Activated T-helper 1 cell treated with Interleukin-2 at 50 U/mL for 16 hours (primary cell): ENCODE measurements at regions not wholly inside any gene's neighbourhood (a gene's known extent, or its start where the extent isn't known, plus 50 kb on each side); places are given as distances from the start of the nearest gene placed in this dataset.
"Not testable (repeated sequence)": the region's sequence is repeated elsewhere in the genome, so short reads cannot be mapped to it uniquely, and the experiment has no call there.

ENCODE experiments used
- DNase-seq: peaks from one replicate; pipeline ENCODE4 v3.0.0-alpha.2; 2020; ENCODE audit warnings: low read depth

DNA sequence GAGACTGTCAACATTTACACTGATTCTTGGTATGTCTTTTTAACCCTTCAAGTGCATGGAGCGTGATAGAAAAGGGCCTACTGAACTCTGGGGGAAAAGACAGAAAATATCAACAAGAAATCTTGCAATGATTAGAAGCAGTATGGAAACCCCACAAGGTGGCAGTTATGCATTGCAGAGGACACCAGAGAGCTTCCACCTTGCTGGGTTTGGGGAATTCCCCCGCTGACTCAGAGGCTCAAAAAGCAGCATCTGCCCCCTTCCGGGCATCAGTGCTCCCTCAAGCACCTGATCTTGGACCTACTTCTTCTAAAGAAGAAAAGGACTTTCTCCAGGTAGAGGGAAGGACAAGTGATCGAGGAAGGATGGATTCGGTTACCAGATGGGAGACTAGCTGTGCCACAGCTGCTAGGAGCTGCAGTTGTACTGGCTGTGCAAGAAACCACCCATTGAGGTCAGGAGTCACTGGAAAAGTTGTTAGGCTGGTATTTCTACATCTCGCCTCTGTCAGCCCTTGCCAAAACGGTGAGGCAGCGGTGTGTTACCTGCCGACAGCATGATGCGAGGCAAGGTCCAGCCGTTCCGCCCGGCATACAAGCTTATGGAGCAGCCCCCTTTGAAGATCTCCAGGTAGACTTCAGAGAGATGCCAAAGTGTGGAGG is 102.8 kb upstream of the OSBPL11 start:
- DNase-seq = not testable (repeated sequence)

DNA sequence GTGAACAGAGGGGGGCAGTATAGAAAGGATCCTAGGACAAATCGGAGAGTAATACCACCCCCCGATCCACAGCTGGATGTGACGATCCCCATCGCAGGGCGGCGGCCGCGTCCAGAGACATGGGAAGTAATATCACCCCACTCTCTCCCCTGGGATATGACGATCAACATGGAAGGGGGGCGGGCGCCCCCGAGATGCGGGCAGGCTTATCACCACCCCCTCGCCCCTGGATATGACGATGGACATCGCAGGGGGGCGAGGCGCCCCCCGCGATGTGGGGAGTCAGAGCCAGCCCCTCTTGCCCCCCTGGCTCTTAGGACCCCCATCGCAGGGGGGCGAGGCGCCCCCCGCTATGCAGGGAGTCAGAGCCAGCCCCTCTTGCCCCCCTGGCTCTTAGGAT is 120.4 kb upstream of the OSBPL11 start:
- no peak for DNase-seq

DNA sequence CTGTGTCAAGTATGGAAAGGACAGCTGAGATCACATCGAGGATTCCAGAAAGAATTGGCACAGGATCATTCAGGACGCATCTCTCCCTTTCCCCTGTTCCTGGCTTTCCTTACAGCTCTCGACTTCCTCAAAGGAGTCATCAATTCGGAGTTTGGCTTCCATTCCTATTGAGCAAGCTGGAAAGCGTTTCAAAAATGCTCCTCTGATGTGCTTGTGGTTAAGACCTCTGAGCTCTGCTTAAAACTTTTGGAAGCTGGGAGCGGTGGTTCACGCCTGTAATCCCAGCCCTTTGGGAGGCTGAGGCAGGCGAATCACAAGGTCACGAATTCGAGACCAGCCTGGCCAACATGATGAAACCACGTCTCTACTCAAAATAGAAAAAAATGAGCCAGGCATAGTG is 136.9 kb upstream of the OSBPL11 start:
- not testable (repeated sequence) for DNase-seq

DNA sequence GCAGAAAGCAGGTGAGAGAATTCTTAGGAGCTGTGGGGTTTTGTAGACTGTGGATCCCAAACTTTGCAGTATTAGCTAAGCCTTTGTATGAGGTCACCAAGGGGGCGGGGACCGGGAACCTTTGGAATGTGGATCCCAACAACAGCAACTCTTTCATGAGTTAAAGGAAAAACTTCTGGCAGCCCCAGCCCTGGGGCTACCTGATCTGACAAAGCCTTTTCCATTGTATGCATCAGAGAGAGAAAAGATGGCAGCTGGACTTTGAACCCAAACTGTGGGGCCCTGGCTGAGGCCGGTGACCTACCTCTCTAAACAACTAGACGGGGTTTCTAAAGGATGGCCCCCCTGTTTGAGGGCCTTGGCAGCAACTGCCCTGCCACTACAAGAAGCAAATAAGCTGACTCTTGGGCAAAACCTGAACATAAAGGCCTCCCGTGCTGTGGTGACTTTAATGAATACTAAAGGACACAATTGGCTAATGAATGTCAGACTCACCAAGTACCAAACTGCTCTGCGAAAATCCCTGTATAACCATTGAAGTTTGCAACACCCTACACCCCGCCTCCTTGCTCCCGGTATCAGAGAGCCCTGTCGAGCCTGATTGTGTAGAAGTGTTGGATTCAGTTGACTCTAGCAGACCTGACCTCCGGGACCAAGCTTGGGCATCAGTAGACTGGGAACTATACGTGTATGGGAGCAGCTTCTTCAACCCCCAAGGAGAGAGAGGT is 146.9 kb upstream of the OSBPL11 start:
- not testable (repeated sequence) for DNase-seq

DNA sequence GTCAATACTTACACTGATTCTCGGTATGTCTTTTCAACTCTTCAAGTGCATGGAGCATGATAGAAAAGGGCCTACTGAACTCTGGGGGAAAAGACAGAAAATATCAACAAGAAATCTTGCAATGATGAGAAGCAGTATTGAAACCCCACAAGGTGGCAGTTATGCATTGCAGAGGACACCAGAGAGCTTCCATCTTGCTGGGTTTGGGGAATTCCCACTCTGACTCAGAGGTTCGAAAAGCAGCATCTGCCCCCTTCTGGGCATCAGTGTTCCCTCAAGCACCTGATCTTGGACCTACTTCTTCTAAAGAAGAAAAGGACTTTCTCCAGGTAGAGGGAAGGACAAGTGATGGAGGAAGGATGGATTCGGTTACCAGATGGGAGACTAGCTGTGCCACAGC is 147.5 kb upstream of the OSBPL11 start:
- DNase-seq = not testable (repeated sequence)

DNA sequence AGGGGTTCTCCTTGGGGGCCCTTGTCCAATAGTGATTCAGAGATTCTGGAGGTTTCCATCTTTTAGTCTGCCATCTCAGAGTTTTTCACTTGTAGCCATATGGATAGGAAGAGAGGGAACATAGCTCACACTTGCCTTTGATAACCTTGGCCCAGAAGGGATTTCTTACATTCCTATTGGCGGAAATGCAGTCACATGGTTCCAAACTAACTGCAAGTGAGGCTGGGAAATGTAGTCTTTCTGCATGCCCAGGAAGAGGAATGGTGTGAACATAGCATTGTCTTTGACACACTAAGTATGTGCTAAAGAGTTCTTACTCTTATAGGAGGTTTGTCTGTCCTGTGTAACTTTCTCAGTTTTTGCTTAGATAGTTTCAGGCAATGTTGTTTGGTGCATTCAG is 161.8 kb upstream of the OSBPL11 start:
- not testable (repeated sequence) for DNase-seq

DNA sequence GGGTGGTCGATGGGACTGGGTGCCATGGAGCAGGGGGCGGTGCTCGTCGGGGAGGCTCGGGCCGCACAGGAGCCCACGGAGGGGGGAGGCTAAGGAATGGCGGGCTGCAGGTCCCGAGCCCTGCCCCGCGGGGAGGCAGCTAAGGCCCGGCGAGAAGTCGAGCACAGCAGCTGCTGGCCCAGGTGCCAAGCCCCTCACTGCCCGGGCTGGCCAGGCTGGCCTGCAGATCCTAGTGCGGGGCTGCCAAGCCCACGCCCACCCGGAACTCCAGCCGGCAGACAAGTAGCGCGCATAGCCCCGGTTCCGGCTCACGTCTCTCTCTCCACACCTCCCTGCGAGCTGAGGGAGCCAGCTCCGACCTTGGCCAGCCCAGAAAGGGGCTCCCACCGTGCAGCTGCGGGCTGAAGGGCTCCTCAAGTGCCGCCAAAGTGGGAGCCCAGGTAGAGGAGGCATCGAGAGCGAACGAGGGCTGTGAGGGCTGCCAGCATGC is 163.4 kb upstream of the OSBPL11 start:
- not testable (repeated sequence) for DNase-seq

DNA sequence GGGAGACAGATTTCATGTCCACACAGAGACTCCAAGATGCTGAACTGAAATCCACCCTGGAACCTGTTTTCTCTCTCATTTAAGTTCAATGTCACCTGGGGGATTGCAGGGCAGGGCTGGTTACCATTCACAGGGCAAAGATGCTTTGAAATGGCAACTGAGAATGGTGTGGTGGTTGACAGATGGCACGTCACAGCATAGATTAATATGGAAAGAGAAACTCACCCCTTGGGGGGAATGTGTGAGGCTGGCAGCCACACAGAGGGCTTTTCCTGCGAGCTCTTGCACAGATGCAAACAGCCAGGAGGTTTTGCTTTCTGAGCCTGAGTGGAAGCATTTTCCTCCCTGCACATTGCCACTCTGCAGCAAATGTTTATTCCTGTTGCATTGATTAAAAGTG is 167.3 kb upstream of the OSBPL11 start:
- DNase-seq = not testable (repeated sequence)

DNA sequence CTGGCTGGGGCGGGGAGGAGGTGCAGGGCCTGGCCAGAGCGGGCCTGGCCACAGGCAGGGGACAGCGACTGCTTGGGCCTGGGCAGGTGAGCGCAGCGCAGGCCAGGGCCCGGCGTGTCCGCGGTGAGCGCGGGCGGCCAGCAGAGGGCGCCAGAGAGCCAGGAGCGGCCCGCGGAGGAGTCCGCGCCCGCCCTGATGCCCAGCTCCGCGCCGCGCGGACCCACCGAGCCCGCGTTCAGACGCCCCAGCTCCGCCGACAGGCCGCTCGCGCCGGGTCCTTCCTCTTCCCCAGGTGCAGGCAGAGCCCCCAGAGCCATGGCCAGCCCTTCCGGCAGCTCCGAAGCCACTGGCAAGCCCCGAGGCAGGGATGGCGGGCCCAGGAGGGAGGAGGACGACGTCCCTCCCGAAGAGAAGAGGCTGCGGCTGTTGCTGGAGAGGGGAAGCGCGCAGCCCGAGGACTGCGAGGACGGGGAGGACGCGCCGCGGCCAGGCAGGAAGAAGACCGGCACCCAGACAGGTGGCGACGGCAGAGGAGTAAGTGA is 171.1 kb upstream of the OSBPL11 start:
- peak; percentile 43 for DNase-seq

DNA sequence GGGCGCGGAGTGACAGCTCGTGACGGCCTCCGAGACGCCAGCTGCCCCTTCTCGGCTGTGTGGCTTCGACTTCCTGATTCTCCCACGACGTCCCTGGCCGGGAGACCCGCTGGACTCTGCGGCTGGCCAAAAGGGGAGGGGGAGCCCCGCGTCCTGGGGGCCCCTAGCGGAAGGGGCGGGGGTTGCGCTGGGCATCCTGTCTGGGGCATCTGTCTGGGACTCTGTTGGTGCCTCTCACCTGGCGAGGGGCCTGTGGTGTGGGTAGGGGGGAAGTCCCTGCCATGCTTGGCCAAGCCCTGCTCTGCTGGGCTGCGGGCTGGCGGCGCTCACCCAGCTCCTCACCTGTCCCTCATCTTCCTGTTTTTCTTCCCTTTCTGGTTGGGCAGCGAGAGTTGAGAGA is 171.6 kb upstream of the OSBPL11 start:
- not testable (repeated sequence) for DNase-seq

DNA sequence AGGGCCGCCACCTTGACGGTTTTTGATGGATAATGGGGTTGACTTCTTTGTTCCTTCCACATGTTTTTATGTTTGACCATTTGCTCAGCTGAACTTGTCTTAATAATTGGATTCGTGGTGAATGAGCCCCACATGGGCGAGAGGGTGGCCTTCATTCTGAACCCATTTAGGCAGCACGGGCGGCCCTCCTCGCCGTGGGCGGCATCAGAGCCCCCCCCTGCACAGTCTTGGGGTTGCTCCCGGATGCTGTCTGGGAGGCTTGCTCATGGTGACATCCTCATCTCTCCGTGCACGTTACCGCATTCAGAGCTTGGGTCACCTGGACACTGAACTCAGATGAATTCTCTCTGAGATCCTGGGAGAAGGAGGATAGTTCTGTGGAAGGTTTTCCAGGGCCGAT is 172.3 kb upstream of the OSBPL11 start:
- no peak for DNase-seq

DNA sequence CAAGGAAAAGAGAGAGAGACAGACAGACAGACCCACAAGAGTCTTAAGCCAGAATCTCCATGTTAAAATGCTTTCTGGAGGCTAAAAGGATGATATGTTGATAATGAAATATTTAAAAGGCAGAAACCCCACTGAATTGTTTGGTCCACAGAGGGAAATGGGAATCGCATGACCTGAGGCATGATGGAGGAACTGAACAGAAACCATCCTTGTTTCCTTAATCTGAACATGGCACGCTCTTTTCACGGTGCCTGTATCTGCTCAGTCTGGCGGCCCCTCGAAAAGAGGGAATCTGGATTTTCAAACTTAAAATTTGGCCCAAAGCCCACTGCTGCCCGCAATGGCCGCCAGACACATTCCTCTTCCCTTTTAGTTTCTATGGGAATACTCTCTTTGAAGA is 173.5 kb upstream of the OSBPL11 start:
- not testable (repeated sequence) for DNase-seq

DNA sequence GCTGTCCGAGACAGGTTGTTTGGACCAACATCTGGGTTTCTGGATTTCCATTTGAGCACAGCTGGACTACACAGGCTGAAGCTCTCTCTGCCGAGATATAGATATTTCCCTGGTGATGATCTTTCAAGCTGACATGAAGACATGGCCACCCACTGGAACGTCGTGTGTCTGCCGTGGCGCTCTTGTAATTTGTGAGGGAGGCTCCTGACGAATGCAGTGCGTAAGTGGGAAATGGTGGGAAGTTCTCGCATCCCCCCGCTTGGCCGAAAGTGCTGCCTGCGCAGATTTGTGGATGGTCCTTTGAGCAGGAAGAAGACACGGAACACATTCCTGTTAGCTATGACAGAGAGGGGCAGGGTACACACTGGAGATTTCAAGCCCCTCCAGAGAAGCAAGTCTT is 176.2 kb upstream of the OSBPL11 start:
- DNase-seq = not testable (repeated sequence)

DNA sequence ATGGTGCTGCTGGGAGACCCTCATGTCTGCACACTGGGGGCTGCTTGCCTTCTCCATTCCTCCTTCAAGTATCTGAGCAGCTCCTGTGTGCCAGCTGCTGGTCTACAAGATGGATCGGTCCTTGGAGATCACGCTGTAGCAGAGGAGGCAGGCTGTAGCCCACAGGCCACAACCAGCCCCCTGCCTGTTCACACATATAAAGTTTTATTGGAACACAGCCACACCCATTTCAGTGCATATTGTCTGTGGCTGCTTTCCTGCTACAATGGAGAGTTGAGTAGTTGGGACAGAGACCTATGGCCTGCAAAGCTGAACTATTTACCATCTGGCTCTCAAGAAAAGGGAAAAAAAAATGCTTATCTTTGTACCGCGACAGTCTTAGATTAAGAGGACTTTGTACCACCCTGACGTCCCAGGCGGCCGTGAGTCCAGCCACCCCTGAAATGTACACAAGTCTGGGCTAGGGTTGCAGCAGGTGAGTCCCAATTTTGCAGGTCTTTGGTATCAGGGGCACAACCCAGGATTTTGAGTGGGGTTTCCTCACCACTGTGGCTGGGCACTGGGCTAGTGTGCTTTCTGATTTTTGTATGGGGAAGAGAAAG is 179.2 kb upstream of the OSBPL11 start:
- not testable (repeated sequence) for DNase-seq

DNA sequence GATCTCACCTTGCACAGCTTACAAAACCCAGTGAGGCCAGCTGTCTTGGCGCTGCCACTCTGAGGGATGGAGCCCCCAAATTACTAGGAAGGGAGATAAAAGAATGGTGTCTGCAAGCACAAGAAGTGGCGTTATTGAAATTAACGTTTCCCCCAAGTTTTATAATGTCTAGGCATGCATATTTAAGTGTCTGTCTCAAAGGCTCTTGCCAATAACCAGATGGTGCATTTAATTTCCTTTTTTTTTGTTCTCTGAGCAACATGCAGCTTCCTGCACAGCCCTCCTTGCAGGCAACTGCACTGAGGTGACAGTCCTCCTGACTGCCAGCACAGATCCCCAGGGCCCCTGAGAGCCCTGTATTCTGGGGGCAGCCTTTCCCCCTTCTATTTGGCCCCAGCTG is 179.8 kb upstream of the OSBPL11 start:
- DNase-seq = not testable (repeated sequence)

DNA sequence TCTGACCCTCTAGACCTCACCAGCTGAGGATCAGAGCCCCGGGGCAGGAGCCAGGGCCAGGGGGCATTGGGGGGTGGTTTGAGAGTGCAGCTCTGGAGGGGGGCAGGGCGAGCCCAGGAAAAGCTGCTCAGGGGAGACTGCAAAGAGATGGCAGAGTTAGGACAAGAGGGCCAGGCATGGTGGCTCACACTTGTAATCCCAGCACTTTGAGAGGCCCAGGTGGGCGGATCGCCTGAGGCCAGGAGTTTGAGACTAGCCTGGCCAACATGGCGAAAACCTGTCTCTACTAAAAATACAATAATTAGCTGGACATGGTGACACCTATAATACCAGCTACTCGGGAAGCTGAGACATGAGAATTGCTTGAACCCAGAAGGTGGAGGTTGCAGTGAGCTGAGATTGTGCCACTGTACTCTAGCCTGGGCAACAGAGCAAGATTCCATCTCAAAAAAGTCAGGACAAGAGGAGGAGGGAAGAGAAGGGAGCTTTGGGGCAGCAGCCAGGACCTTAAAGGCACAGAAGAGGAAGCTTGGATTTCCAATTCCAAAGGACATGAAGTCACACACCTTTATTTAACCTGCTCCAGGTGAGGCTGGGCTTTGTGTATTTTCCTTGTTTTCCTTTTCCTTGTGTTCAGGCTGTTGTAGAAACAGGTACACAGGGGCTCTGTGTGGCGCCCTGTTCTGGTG is 180.5 kb upstream of the OSBPL11 start:
- DNase-seq = not testable (repeated sequence)

DNA sequence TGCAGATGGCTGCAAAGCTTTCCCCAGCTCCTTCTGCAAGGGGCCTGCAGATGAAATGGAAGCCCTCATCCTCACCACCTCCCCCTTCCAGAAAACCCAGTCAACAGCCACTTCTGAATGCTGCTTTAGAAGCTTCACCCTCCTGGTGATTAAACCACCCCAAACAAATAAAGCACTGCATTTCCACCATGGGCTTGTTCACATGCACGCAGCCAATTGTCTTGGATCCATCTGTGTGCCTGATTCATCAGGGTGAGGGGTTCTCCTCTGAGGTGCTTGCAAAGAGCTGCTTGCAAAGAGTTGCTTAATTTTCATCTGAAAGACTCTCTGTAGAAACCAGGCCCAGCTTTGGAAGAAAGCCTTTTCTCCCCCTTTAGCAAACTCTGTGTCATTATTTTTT is 184.0 kb upstream of the OSBPL11 start:
- not testable (repeated sequence) for DNase-seq

DNA sequence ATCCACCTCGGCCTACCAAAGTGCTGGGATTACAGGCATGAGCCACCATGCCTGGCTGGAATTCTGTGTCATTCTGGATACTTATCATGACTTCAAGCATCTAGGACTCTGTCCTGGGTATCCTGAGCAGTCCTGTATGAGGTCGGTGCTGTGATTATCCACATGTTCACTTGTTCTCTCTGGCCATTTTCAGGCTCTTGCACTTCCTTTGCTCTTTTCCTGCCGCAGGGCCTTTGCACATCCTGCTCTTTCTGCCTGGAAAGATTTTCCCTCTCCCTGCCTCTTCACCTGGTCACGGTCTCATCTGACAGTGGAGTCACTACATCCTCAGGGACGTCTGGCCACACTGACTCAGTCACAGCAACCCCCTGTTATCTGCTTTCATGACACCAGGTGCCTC is 184.6 kb upstream of the OSBPL11 start:
- DNase-seq = not testable (repeated sequence)

DNA sequence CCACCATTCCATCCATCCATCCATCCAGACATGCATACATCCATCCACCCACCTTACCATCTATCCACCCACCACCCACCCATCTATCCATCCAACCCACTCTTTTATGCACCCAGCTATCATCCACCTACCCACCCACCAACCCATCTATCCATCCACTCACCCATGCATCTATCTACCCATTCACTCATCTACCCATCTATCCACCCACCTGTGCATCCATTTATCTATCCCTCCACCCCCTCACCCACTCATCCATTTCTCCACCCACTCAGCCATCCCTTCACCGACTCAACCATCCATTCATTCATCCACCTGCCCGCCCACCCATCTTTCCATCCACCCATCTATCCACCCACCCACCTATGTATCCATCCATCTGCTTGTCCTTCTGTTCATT is 186.4 kb upstream of the OSBPL11 start:
- not testable (repeated sequence) for DNase-seq

DNA sequence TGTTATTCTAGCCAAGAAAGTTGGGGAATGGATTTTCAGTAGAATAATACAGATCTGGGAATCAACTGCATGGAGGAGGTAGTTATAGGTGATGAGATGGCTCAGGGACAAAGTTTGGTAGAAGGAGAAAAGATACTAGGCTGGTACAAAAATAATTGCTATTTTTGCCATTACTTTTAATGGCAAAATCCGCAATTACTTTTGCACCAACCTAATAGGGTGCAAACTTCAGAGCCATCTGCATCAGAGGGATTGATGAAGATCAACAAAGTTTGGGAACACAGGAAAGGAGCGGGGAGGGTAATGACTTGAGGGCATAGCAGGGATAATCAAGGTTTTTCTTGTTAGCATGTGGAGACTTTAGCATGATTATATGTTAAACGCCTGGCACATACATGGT is 178.7 kb upstream of the ROPN1B start:
- DNase-seq = not testable (repeated sequence)

DNA sequence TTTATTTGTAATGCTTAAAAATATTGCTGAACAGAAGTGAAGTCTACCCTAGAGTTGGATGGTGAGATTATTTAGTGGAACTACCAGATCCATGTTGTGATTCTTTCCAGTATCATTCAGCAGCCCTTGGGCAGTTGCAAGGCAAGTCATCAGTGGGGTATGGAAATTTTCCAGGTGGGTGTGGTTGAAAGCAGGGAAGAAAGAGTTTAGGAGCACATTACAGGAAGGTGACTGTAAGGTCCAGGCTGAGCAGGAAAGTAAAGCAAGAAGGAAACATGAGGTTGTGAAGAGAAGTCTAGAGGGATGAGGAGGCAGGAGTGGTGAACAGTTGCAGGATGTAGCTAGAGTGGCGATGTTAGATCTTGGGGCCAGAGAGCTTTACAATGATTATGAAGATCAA is 178.0 kb upstream of the ROPN1B start:
- not testable (repeated sequence) for DNase-seq

DNA sequence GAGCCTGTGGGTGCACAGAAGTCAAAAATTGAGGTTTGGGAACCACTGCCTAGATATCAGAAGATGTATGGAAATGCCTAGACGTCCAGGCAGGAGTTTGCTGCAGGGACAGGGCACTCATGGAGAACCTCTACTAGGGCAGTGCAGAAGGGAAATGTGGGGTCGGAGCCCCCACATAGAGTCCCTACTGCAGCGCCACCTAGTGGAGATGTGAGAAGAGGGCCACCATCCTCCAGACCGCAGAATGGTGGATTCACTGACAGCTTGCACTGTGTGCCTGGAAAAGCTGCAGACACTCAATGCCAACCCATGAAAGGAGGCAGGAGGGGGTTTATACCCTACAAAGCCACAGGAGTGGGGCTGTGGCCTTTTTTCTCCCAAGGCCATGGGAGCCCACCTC is 159.0 kb upstream of the ROPN1B start:
- not testable (repeated sequence) for DNase-seq
